Suprapubic skin (tissue), 3 donors: ENCODE measurements at regions not wholly inside any gene's neighbourhood (a gene's known extent, or its start where the extent isn't known, plus 50 kb on each side); places are given as distances from the start of the nearest gene placed in this dataset.

Source experiments
- POLR2AphosphoS5 ChIP-seq, 3 donors: sonication (generic); formaldehyde crosslinking; IDR thresholded peaks; one replicate each; pipeline ENCODE4 v1.6.1; 2017; ENCODE audit warnings: antibody characterized with exemption in 3 of 3
- TF ChIP-seq, protein P1 (sequence below), 2 donors: fragments of 200-600 bp in 1 of 2; fragments of 450-650 bp in 1 of 2; sonication (generic) in 1 of 2; IDR thresholded peaks; one replicate each; pipeline ENCODE4 v1.5.1; 2016 to 2019; ENCODE audit warnings: antibody characterized with exemption in 2 of 2, mild to moderate bottlenecking in 1 of 2, moderate library complexity in 1 of 2

DNA sequence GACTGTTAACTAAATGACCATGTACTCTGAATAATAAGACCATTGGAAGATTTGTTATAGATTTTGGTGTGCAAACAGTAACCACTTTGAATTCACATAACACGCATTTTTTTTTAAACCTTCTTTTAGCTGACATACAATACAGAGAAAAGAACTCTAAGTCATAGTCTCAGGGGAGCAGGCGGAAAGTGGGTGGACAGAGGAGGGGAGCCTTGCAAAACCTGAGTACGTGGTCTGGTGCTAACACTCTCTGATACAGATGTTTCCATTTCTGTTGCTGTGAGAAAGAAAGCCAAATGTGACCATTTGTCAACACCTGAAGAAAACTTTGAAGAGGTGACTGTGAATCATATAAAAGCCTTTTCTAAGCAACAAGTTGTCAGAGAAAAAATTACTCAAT is 151.8 kb upstream of the GCFC2 start:
- TF ChIP-seq, protein P1, sequence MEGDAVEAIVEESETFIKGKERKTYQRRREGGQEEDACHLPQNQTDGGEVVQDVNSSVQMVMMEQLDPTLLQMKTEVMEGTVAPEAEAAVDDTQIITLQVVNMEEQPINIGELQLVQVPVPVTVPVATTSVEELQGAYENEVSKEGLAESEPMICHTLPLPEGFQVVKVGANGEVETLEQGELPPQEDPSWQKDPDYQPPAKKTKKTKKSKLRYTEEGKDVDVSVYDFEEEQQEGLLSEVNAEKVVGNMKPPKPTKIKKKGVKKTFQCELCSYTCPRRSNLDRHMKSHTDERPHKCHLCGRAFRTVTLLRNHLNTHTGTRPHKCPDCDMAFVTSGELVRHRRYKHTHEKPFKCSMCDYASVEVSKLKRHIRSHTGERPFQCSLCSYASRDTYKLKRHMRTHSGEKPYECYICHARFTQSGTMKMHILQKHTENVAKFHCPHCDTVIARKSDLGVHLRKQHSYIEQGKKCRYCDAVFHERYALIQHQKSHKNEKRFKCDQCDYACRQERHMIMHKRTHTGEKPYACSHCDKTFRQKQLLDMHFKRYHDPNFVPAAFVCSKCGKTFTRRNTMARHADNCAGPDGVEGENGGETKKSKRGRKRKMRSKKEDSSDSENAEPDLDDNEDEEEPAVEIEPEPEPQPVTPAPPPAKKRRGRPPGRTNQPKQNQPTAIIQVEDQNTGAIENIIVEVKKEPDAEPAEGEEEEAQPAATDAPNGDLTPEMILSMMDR (IDR thresholded peaks at IDR 0.05): no peak
- TF ChIP-seq POLR2AphosphoS5 (IDR thresholded peaks at IDR 0.05): no peak
